HEK293 (cell line): ENCODE measurements at regions not wholly inside any gene's neighbourhood (a gene's known extent, or its start where the extent isn't known, plus 50 kb on each side); places are given as distances from the start of the nearest gene placed in this dataset.

Source experiments
- CTCF ChIA-PET: fragments of 350-600 bp; formaldehyde crosslinking; extraction: SDS; loops from one replicate; lab custom pipeline; 2021; ENCODE audit warnings: antibody characterized with exemption; lab: Yijun Ruan, JAX
- POLR2A ChIA-PET: fragments of 300-600 bp; formaldehyde crosslinking; extraction: SDS; loops from one replicate; lab custom pipeline; 2020; ENCODE audit warnings: antibody characterized with exemption, inconsistent platforms; lab: Yijun Ruan, JAX
- H3K27ac ChIP-seq: fragments of 200-500 bp; sonication (Bioruptor generic); 2 replicates; pipeline ENCODE4 v1.5.1; 2014; ENCODE audit warnings: low read depth, low read length, control low read depth, inconsistent platforms; ENCODE audit errors: extremely low read depth
- H3K36me3 ChIP-seq, 2 experiments: fragments of 200-500 bp in 1 of 2; sonication (Bioruptor generic) in 1 of 2; 1 replicate in 1 of 2; 2 replicates in 1 of 2; pipeline ENCODE4 v1.5.1; 2014 to 2017; ENCODE audit warnings: inconsistent platforms in 2 of 2, low read length in 2 of 2; ENCODE audit not compliant: control insufficient read depth in 2 of 2, insufficient read depth in 1 of 2
- H3K4me1 ChIP-seq: fragments of 200-500 bp; sonication (Bioruptor generic); 2 replicates; pipeline ENCODE4 v1.5.1; 2014; ENCODE audit warnings: mild to moderate bottlenecking, low read length, inconsistent platforms; ENCODE audit not compliant: control insufficient read depth, insufficient read depth
- H3K4me3 ChIP-seq: 2 replicates; pipeline ENCODE4 v1.5.1; 2011; ENCODE audit warnings: low read depth, mild to moderate bottlenecking, control low read depth, low read length, moderate library complexity
- H3K9me3 ChIP-seq: fragments of 200-500 bp; sonication (Bioruptor generic); 2 replicates; pipeline ENCODE4 v1.5.1; 2014; ENCODE audit warnings: low read depth, low read length, inconsistent platforms; ENCODE audit not compliant: control insufficient read depth, insufficient read depth
- KLF17 ChIP-seq: fragments of 450-650 bp; formaldehyde crosslinking; IDR thresholded peaks from 2 replicates; pipeline ENCODE4 v1.5.1; 2016; ENCODE audit warnings: missing biosample characterization, missing genetic modification characterization
- REPIN1 ChIP-seq: fragments of 450-650 bp; formaldehyde crosslinking; IDR thresholded peaks from 2 replicates; pipeline ENCODE4 v1.5.1; 2017; ENCODE audit warnings: missing biosample characterization, missing genetic modification characterization, low read depth
- SALL2 ChIP-seq: fragments of 450-650 bp; formaldehyde crosslinking; IDR thresholded peaks from 2 replicates; pipeline ENCODE4 v1.5.0; 2017; ENCODE audit warnings: missing biosample characterization, mild to moderate bottlenecking, missing genetic modification characterization, borderline replicate concordance
- SCRT1 ChIP-seq: fragments of 450-650 bp; formaldehyde crosslinking; IDR thresholded peaks from 2 replicates; pipeline ENCODE4 v1.5.1; 2016; ENCODE audit warnings: missing biosample characterization, missing genetic modification characterization, borderline replicate concordance
- SCRT2 ChIP-seq: fragments of 450-650 bp; formaldehyde crosslinking; IDR thresholded peaks from 2 replicates; pipeline ENCODE4 v1.5.1; 2016; ENCODE audit warnings: missing biosample characterization, missing genetic modification characterization
- SETDB1 ChIP-seq: IDR thresholded peaks from one replicate; pipeline ENCODE4 v1.6.1; 2017; ENCODE audit warnings: mild to moderate bottlenecking, low read length, moderate library complexity, mixed read lengths; ENCODE audit not compliant: insufficient read length
- YY1 ChIP-seq: fragments of 450-650 bp; formaldehyde crosslinking; IDR thresholded peaks from 2 replicates; pipeline ENCODE4 v1.5.1; 2018; ENCODE audit warnings: missing biosample characterization, missing genetic modification characterization
- YY2 ChIP-seq: fragments of 450-650 bp; formaldehyde crosslinking; IDR thresholded peaks from 2 replicates; pipeline ENCODE4 v1.5.1; 2016; ENCODE audit warnings: missing biosample characterization, missing genetic modification characterization
- ZBTB1 ChIP-seq: fragments of 450-650 bp; formaldehyde crosslinking; IDR thresholded peaks from 2 replicates; pipeline ENCODE4 v1.5.1; 2016; ENCODE audit warnings: missing biosample characterization, missing genetic modification characterization
- ZFP41 ChIP-seq: fragments of 450-650 bp; formaldehyde crosslinking; IDR thresholded peaks from 2 replicates; pipeline ENCODE4 v1.5.1; 2016; ENCODE audit warnings: missing biosample characterization, missing genetic modification characterization, borderline replicate concordance
- ZNF174 ChIP-seq: fragments of 450-650 bp; formaldehyde crosslinking; IDR thresholded peaks from 2 replicates; pipeline ENCODE4 v1.5.0; 2017; ENCODE audit warnings: missing biosample characterization, mild to moderate bottlenecking, missing genetic modification characterization
- ZNF175 ChIP-seq: fragments of 450-650 bp; formaldehyde crosslinking; IDR thresholded peaks from 2 replicates; pipeline ENCODE4 v1.5.1; 2016; ENCODE audit warnings: missing biosample characterization, missing genetic modification characterization
- ZNF2 ChIP-seq: fragments of 450-650 bp; formaldehyde crosslinking; IDR thresholded peaks from 2 replicates; pipeline ENCODE4 v1.5.1; 2016; ENCODE audit warnings: missing biosample characterization, missing genetic modification characterization
- ZNF274 ChIP-seq, 2 experiments: fragments of 200-500 bp in 1 of 2; fragments of 450-650 bp in 1 of 2; sonication (Bioruptor generic) in 1 of 2; formaldehyde crosslinking in 1 of 2; IDR thresholded peaks; 2 replicates each; pipeline versions ENCODE4 v1.5.1 to v1.6.1; 2014 to 2016; ENCODE audit warnings: borderline replicate concordance in 1 of 2, inconsistent platforms in 1 of 2, low read length in 1 of 2, missing biosample characterization in 1 of 2, missing genetic modification characterization in 1 of 2
- ZNF335 ChIP-seq: fragments of 450-650 bp; formaldehyde crosslinking; conservative IDR thresholded peaks from 2 replicates; pipeline ENCODE4 v1.5.1; 2016; ENCODE audit warnings: missing biosample characterization, missing genetic modification characterization
- ZNF362 ChIP-seq: fragments of 450-650 bp; formaldehyde crosslinking; IDR thresholded peaks from 2 replicates; pipeline ENCODE4 v1.5.1; 2016; ENCODE audit warnings: missing biosample characterization, missing genetic modification characterization
- ZNF398 ChIP-seq: fragments of 450-650 bp; formaldehyde crosslinking; IDR thresholded peaks from 2 replicates; pipeline ENCODE4 v1.5.1; 2017; ENCODE audit warnings: missing biosample characterization, missing genetic modification characterization
- ZNF449 ChIP-seq: fragments of 450-650 bp; formaldehyde crosslinking; IDR thresholded peaks from 2 replicates; pipeline ENCODE4 v1.5.1; 2017; ENCODE audit warnings: missing biosample characterization, mild to moderate bottlenecking, missing genetic modification characterization, moderate library complexity
- ZNF529 ChIP-seq: fragments of 450-650 bp; formaldehyde crosslinking; IDR thresholded peaks from 2 replicates; pipeline ENCODE4 v1.5.1; 2017; ENCODE audit warnings: missing genetic modification characterization, missing biosample characterization; ENCODE audit not compliant: insufficient replicate concordance
- ZNF580 ChIP-seq: fragments of 450-650 bp; formaldehyde crosslinking; IDR thresholded peaks from 2 replicates; pipeline ENCODE4 v1.5.1; 2016; ENCODE audit warnings: missing biosample characterization, missing genetic modification characterization
- ZNF621 ChIP-seq: fragments of 450-650 bp; formaldehyde crosslinking; IDR thresholded peaks from 2 replicates; pipeline ENCODE4 v1.5.1; 2017; ENCODE audit warnings: missing biosample characterization, missing genetic modification characterization
- ZNF629 ChIP-seq: fragments of 450-650 bp; formaldehyde crosslinking; IDR thresholded peaks from 2 replicates; pipeline ENCODE4 v1.5.1; 2017; ENCODE audit warnings: missing biosample characterization, missing genetic modification characterization
- ZNF777 ChIP-seq: fragments of 450-650 bp; formaldehyde crosslinking; IDR thresholded peaks from 2 replicates; pipeline ENCODE4 v1.5.1; 2017; ENCODE audit warnings: missing biosample characterization, missing genetic modification characterization, borderline replicate concordance
- ZNF830 ChIP-seq: fragments of 450-650 bp; IDR thresholded peaks from 2 replicates; pipeline ENCODE4 v1.5.0; 2018; ENCODE audit warnings: missing biosample characterization, missing genetic modification characterization, low read depth, mild to moderate bottlenecking, moderate library complexity

- TF ChIP-seq ZFP41 (tag by site-specific recombination): no peak
- TF ChIP-seq YY2 (tag by site-specific recombination): no peak
- TF ChIP-seq ZNF777 (tag by site-specific recombination): no peak
- TF ChIP-seq SETDB1: no peak
- TF ChIP-seq ZNF335 (tag by site-specific recombination): no peak
- TF ChIP-seq ZBTB1 (tag by site-specific recombination): no peak
- H3K9me3 ChIP-seq: no peaks in the 10 kb centered on the region
- ChIA-PET CTCF (no interaction called here), POLR2A (no interaction called here)
- H3K4me3 ChIP-seq: no peak overlapping the region
- no peaks in the 10 kb centered on the region for H3K4me1 ChIP-seq
- no peak overlapping the region for H3K27ac ChIP-seq
- no peaks in the 10 kb centered on the region for H3K36me3 ChIP-seq
Measured at GRCh38 chr2:188219541-188219940, 72.1 kb upstream of the GULP1 start.

- CTCF ChIA-PET: no interaction called here
Measured at GRCh38 chr2:188220535-188220934, 71.1 kb upstream of the GULP1 start.

GRCh38 chr2:188227713-188228112, 64.0 kb upstream of the GULP1 start:
- ChIA-PET CTCF (no interaction called here), POLR2A (no interaction called here)
- Histone ChIP-seq H3K9me3 (no peaks in the 10 kb centered on the region), H3K36me3 (no peaks in the 10 kb centered on the region), H3K4me3 (no peak overlapping the region), H3K27ac (no peak overlapping the region), H3K4me1 (no peaks in the 10 kb centered on the region)
- TF ChIP-seq ZNF174 (tag by site-specific recombination): no peak
- TF ChIP-seq REPIN1 (tag by site-specific recombination): no peak
- no peak for TF ChIP-seq ZNF175
- TF ChIP-seq ZNF2 (tag by site-specific recombination): no peak
- TF ChIP-seq SALL2 (tag by site-specific recombination): no peak
- TF ChIP-seq ZNF449 (tag by site-specific recombination): no peak
- TF ChIP-seq ZNF274 (IDR thresholded peaks at IDR 0.05; ENCODE audit: low read length): no peak
- no peak for TF ChIP-seq ZNF274 (tag by site-specific recombination; IDR thresholded peaks at IDR 0.05; ENCODE audit: borderline replicate concordance)
- no peak for TF ChIP-seq ZNF621 (tag by site-specific recombination)

More at GRCh38 chr2:188220535-188220934, 71.1 kb upstream of the GULP1 start:
- POLR2A ChIA-PET: no interaction called here
- H3K4me1 ChIP-seq: no peaks in the 10 kb centered on the region
- no peak overlapping the region for H3K27ac ChIP-seq
- H3K4me3 ChIP-seq: no peak overlapping the region
- TF ChIP-seq SCRT1 (tag by site-specific recombination) (peak; percentile 85), SCRT2 (tag by site-specific recombination) (peak; percentile 87), KLF17 (tag by site-specific recombination) (no peak)
- H3K9me3 ChIP-seq: no peaks in the 10 kb centered on the region
- no peaks in the 10 kb centered on the region for H3K36me3 ChIP-seq

- CTCF ChIA-PET: no interaction called here
- Histone ChIP-seq H3K36me3 (no peaks in the 10 kb centered on the region), H3K9me3 (no peaks in the 10 kb centered on the region), H3K4me3 (no peak overlapping the region), H3K27ac (no peak overlapping the region), H3K4me1 (no peaks in the 10 kb centered on the region)
- POLR2A ChIA-PET: no interaction called here
- TF ChIP-seq ZNF580 (tag by site-specific recombination) (no peak), ZNF529 (tag by site-specific recombination) (no peak), ZNF830 (tag by site-specific recombination) (no peak), ZNF629 (tag by site-specific recombination) (no peak), ZNF362 (no peak), ZNF398 (tag by site-specific recombination) (no peak), YY1 (no peak)
Measured at GRCh38 chr2:188235364-188235763, 56.3 kb upstream of the GULP1 start.
